NCI-H69 (cell line): ENCODE measurements at regions not wholly inside any gene's neighbourhood (a gene's known extent, or its start where the extent isn't known, plus 50 kb on each side); places are given as distances from the start of the nearest gene placed in this dataset.

ENCODE experiments used
- DNase-seq: peaks from one replicate; lab custom pipeline; 2025; lab: John Stamatoyannopoulos, UW

GRCh38 chrX:45400027-45400779, 199.5 kb upstream of the DIPK2B start:
- no peak for DNase-seq

GRCh38 chrX:45385757-45386156, 185.1 kb upstream of the DIPK2B start:
- DNase-seq: no peak

GRCh38 chrX:45381841-45382240, 181.2 kb upstream of the DIPK2B start:
- DNase-seq: no peak

GRCh38 chrX:45381366-45381765, 180.7 kb upstream of the DIPK2B start:
- DNase-seq: no peak

- DNase-seq: no peak
Observed at GRCh38 chrX:45379236-45379635, 178.6 kb upstream of the DIPK2B start.

- no peak for DNase-seq
Observed at GRCh38 chrX:45372151-45372550, 171.5 kb upstream of the DIPK2B start.

- DNase-seq: no peak
Observed at GRCh38 chrX:45368705-45369104, 168.0 kb upstream of the DIPK2B start.

- no peak for DNase-seq
Observed at GRCh38 chrX:45363596-45363995, 162.9 kb upstream of the DIPK2B start.

- DNase-seq: no peak
Observed at GRCh38 chrX:45360571-45360970, 159.9 kb upstream of the DIPK2B start.

- no peak for DNase-seq
Observed at GRCh38 chrX:45358392-45358791, 157.7 kb upstream of the DIPK2B start.

GRCh38 chrX:45353456-45353855, 152.8 kb upstream of the DIPK2B start:
- DNase-seq: no peak

- DNase-seq: no peak
Observed at GRCh38 chrX:45352611-45353010, 151.9 kb upstream of the DIPK2B start.

GRCh38 chrX:45351478-45351877, 150.8 kb upstream of the DIPK2B start:
- no peak for DNase-seq

GRCh38 chrX:45348296-45348695, 147.6 kb upstream of the DIPK2B start:
- DNase-seq: no peak

- no peak for DNase-seq
Observed at GRCh38 chrX:45347877-45348276, 147.2 kb upstream of the DIPK2B start.

GRCh38 chrX:45344594-45344993, 143.9 kb upstream of the DIPK2B start:
- no peak for DNase-seq

- DNase-seq: no peak
Observed at GRCh38 chrX:45329217-45329616, 128.5 kb upstream of the DIPK2B start.

- no peak for DNase-seq
Observed at GRCh38 chrX:45324941-45325340, 124.3 kb upstream of the DIPK2B start.

GRCh38 chrX:45323387-45323786, 122.7 kb upstream of the DIPK2B start:
- peak; percentile 46 for DNase-seq

GRCh38 chrX:45322820-45323219, 122.1 kb upstream of the DIPK2B start:
- DNase-seq: peak; percentile 0

- peak; percentile 14 for DNase-seq
Observed at GRCh38 chrX:45322382-45322781, 121.7 kb upstream of the DIPK2B start.

- no peak for DNase-seq
Observed at GRCh38 chrX:45320191-45320590, 119.5 kb upstream of the DIPK2B start.

- DNase-seq: no peak
Observed at GRCh38 chrX:45309801-45310200, 109.1 kb upstream of the DIPK2B start.

GRCh38 chrX:45309096-45309495, 108.4 kb upstream of the DIPK2B start:
- no peak for DNase-seq
